H1 (cell line): ENCODE measurements at regions not wholly inside any gene's neighbourhood (a gene's known extent, or its start where the extent isn't known, plus 50 kb on each side); places are given as distances from the start of the nearest gene placed in this dataset.

Experiments
- CTCF ChIA-PET: fragments of 300-600 bp; sonication (Branson Sonifier 250); formaldehyde crosslinking; loops from one replicate; lab custom pipeline; 2021; ENCODE audit not compliant: partially characterized antibody; lab: Charles Lee
- POLR2A ChIA-PET: fragments of 300-600 bp; sonication (Branson Sonifier 250); formaldehyde crosslinking; loops from one replicate; lab custom pipeline; 2021; ENCODE audit warnings: inconsistent platforms; ENCODE audit not compliant: partially characterized antibody; lab: Charles Lee
- DNase-seq, 2 experiments: peaks; one replicate each; pipeline versions ENCODE4 v3.0.0 to v3.0.0-alpha.2; 2010 to 2022; ENCODE audit warnings: low spot score in 2 of 2, low read depth in 1 of 2, mixed read lengths in 1 of 2
- FAIRE-seq: peaks from 2 replicates; lab custom pipeline; 2011; peaks lifted over from hg19 to GRCh38; lab: Jason Lieb, UNC
- H2AFZ ChIP-seq: 2 replicates; pipeline ENCODE4 v1.8.1; 2012; ENCODE audit warnings: low read length, inconsistent platforms
- H2AK5ac ChIP-seq: 2 replicates; pipeline ENCODE4 v1.6.1; 2013; ENCODE audit warnings: low read depth, low read length
- H2BK120ac ChIP-seq: replicated peaks from 2 replicates; pipeline ENCODE3; 2013; ENCODE audit warnings: low read depth, low read length, inconsistent platforms
- H2BK12ac ChIP-seq: 2 replicates; pipeline ENCODE4 v1.6.1; 2013; ENCODE audit warnings: low read depth, low read length
- H2BK15ac ChIP-seq: 2 replicates; pipeline ENCODE4 v1.6.1; 2013; ENCODE audit warnings: low read length
- H2BK20ac ChIP-seq: 2 replicates; pipeline ENCODE4 v1.6.1; 2013; ENCODE audit warnings: low read length
- H2BK5ac ChIP-seq: 2 replicates; pipeline ENCODE4 v1.6.1; 2013; ENCODE audit warnings: low read depth, low read length
- H3K14ac ChIP-seq: 2 replicates; pipeline ENCODE4 v1.6.1; 2013; ENCODE audit warnings: inconsistent platforms; ENCODE audit not compliant: insufficient read length
- H3K18ac ChIP-seq: 2 replicates; pipeline ENCODE4 v1.6.1; 2013; ENCODE audit warnings: low read length; ENCODE audit errors: extremely low read depth
- H3K23ac ChIP-seq: 2 replicates; pipeline ENCODE4 v1.6.1; 2013; ENCODE audit warnings: inconsistent platforms; ENCODE audit not compliant: insufficient read length
- H3K23me2 ChIP-seq: 2 replicates; pipeline ENCODE4 v1.6.1; 2013; ENCODE audit warnings: low read depth, low read length
- H3K27ac ChIP-seq: 2 replicates; pipeline ENCODE4 v1.6.1; 2011; ENCODE audit warnings: low read depth, low read length, inconsistent platforms
- H3K27me3 ChIP-seq, 4 experiments: replicated peaks in 1 of 4; 1 replicate in 1 of 4; 2 replicates in 3 of 4; pipeline versions ENCODE4 v1.6.1 to v1.8.1; 2011 to 2013; ENCODE audit warnings: low read length in 3 of 4, mild to moderate bottlenecking in 3 of 4, inconsistent platforms in 2 of 4, mixed read lengths in 2 of 4, moderate library complexity in 1 of 4; ENCODE audit not compliant: control insufficient read depth in 3 of 4, insufficient read depth in 3 of 4; ENCODE audit errors: extremely low read depth in 1 of 4
- H3K36me3 ChIP-seq, 4 experiments: 2 replicates each; pipeline versions ENCODE4 v1.6.1 to v1.8.1; 2011 to 2013; ENCODE audit warnings: mild to moderate bottlenecking in 4 of 4, low read length in 3 of 4, moderate library complexity in 2 of 4, control low read depth in 1 of 4, inconsistent platforms in 1 of 4; ENCODE audit not compliant: insufficient read depth in 4 of 4, control insufficient read depth in 2 of 4
- H3K4ac ChIP-seq: replicated peaks from 2 replicates; pipeline ENCODE3; 2013; ENCODE audit warnings: low read length, low read depth, mixed read lengths, inconsistent platforms; ENCODE audit not compliant: insufficient read length
- H3K4me1 ChIP-seq, 4 experiments: replicated peaks in 1 of 4; 1 replicate in 1 of 4; 2 replicates in 3 of 4; pipeline versions ENCODE4 v1.6.1 to v1.8.1; 2011 to 2013; ENCODE audit warnings: low read length in 3 of 4, inconsistent platforms in 2 of 4, mixed read lengths in 1 of 4; ENCODE audit not compliant: insufficient read depth in 4 of 4, control insufficient read depth in 3 of 4
- H3K4me2 ChIP-seq, 2 experiments: 2 replicates each; pipeline versions ENCODE4 v1.6.1 to v1.8.1; 2011 to 2013; ENCODE audit warnings: low read depth in 2 of 2, low read length in 2 of 2, control low read depth in 1 of 2, inconsistent platforms in 1 of 2, mild to moderate bottlenecking in 1 of 2; ENCODE audit not compliant: insufficient read depth in 1 of 2
- H3K4me3 ChIP-seq, 4 experiments: fragments of 200-600, 300-600 bp in 1 of 4; sonication (generic), shearing (Covaris generic), sonication (Bioruptor Twin) in 1 of 4; 2 replicates each; pipeline versions ENCODE4 v1.5.1 to v1.8.1; 2011 to 2016; ENCODE audit warnings: low read length in 4 of 4, low read depth in 3 of 4, control low read depth in 2 of 4, inconsistent platforms in 2 of 4, mild to moderate bottlenecking in 2 of 4, mixed read lengths in 1 of 4, moderate library complexity in 1 of 4; ENCODE audit not compliant: insufficient read depth in 2 of 4; ENCODE audit errors: extremely low read depth in 1 of 4
- H3K56ac ChIP-seq: replicated peaks from 2 replicates; pipeline ENCODE3; 2013; ENCODE audit warnings: low read depth, mild to moderate bottlenecking, mixed read lengths, low read length, inconsistent platforms; ENCODE audit not compliant: insufficient read length
- H3K79me1 ChIP-seq: 2 replicates; pipeline ENCODE4 v1.6.1; 2013; ENCODE audit warnings: low read depth, low read length, control low read depth
- H3K79me2 ChIP-seq, 2 experiments: 2 replicates each; pipeline versions ENCODE4 v1.6.1 to v1.8.1; 2012 to 2013; ENCODE audit warnings: low read length in 2 of 2, mild to moderate bottlenecking in 2 of 2, inconsistent platforms in 1 of 2; ENCODE audit not compliant: insufficient read depth in 2 of 2, control insufficient read depth in 1 of 2
- H3K9ac ChIP-seq, 4 experiments: replicated peaks in 1 of 4; 1 replicate in 1 of 4; 2 replicates in 3 of 4; pipeline versions ENCODE4 v1.6.1 to v1.8.1; 2011 to 2013; ENCODE audit warnings: low read depth in 3 of 4, low read length in 3 of 4, control low read depth in 2 of 4, mild to moderate bottlenecking in 2 of 4, moderate library complexity in 2 of 4, inconsistent platforms in 1 of 4; ENCODE audit errors: extremely low read depth in 1 of 4
- H3K9me3 ChIP-seq, 2 experiments: 2 replicates each; pipeline versions ENCODE4 v1.6.1 to v1.8.1; 2012 to 2013; ENCODE audit warnings: mild to moderate bottlenecking in 2 of 2, moderate library complexity in 2 of 2, control low read depth in 1 of 2, inconsistent platforms in 1 of 2, low read depth in 1 of 2, low read length in 1 of 2, mixed read lengths in 1 of 2; ENCODE audit not compliant: insufficient read depth in 2 of 2
- H4K20me1 ChIP-seq, 2 experiments: replicated peaks in 1 of 2; 2 replicates each; pipeline versions ENCODE3 to v1.8.1; 2011 to 2013; ENCODE audit warnings: inconsistent platforms in 2 of 2, low read length in 2 of 2, mild to moderate bottlenecking in 1 of 2; ENCODE audit not compliant: insufficient read depth in 2 of 2, control insufficient read depth in 1 of 2
- H4K5ac ChIP-seq: 2 replicates; pipeline ENCODE4 v1.6.1; 2013; ENCODE audit warnings: low read length, low read depth, mixed read lengths, inconsistent platforms; ENCODE audit not compliant: insufficient read length
- H4K8ac ChIP-seq: 2 replicates; pipeline ENCODE4 v1.8.0; 2013; ENCODE audit warnings: mild to moderate bottlenecking, moderate library complexity, low read length, inconsistent platforms; ENCODE audit not compliant: insufficient read depth; ENCODE audit errors: extremely low read depth
- H4K91ac ChIP-seq: replicated peaks from 2 replicates; pipeline ENCODE3; 2013; ENCODE audit warnings: low read length, mixed read lengths, inconsistent platforms; ENCODE audit not compliant: insufficient read length
- RNF2 ChIP-seq: fragments of 200-900, 300-1000 bp; sonication (generic); IDR thresholded peaks from 2 replicates; pipeline ENCODE4 v1.7.1; 2016; ENCODE audit warnings: borderline replicate concordance, low read depth, mild to moderate bottlenecking, antibody characterized with exemption, low read length; ENCODE audit not compliant: poor library complexity, severe bottlenecking; ENCODE audit errors: missing control alignments
- RXRA ChIP-seq: IDR thresholded peaks from 2 replicates; pipeline ENCODE4 v1.6.1; 2011; ENCODE audit warnings: low read depth, mild to moderate bottlenecking, low read length, moderate library complexity; ENCODE audit not compliant: insufficient read depth
- WGBS, 2 experiments: shearing (Covaris generic) in 1 of 2; methylation state at CpG; one replicate each; pipeline versions ENCODE4 v1.1.6 to v1.1.7; 2013 to 2015; ENCODE audit warnings: low lambda C conversion rate in 2 of 2, mixed read lengths in 2 of 2, inconsistent platforms in 1 of 2, low coverage in 1 of 2, missing lambda C conversion rate in 1 of 2; ENCODE audit not compliant: insufficient replicate concordance in 2 of 2, insufficient coverage in 1 of 2, insufficient read length in 1 of 2; ENCODE audit errors: extremely low coverage in 1 of 2, missing lambda C conversion rate in 1 of 2; 5-methylcytosine and 5-hydroxymethylcytosine counted together

GRCh38 chr5:129359450-129359849 is 100.6 kb upstream of the ADAMTS19 start:
- TF ChIP-seq RXRA, result no peak
- TF ChIP-seq RNF2, result no peak
- no peaks in the 10 kb centered on the region for H3K9me3 ChIP-seq
- H4K91ac ChIP-seq, result no peak overlapping the region
- no peak for FAIRE-seq
- H4K8ac ChIP-seq, result no peak overlapping the region
- H2BK5ac ChIP-seq, result no peak overlapping the region
- DNase-seq, result no peak
- H3K18ac ChIP-seq, result no peak overlapping the region
- no peak overlapping the region for H2AK5ac ChIP-seq
- no peak overlapping the region for H3K4me3 ChIP-seq
- no peak overlapping the region for H3K27ac ChIP-seq
- H3K23me2 ChIP-seq, result no peaks in the 10 kb centered on the region
- H3K4me1 ChIP-seq, result no peaks in the 10 kb centered on the region
- H3K27me3 ChIP-seq, result peaks cover 0 to 2% (median 0%) of the 10 kb centered on the region in 4 experiments; a peak in 1 of 7 replicates
- H3K79me2 ChIP-seq, result no peaks in the 10 kb centered on the region
- H4K5ac ChIP-seq, result no peak overlapping the region
- ChIA-PET CTCF (interaction anchor here (0.7 to 1.5 kb wide), 3 partner anchors 9 to 412 kb away, joined by 4 to 8 read pairs (median 5); no protein-coding TSS in a partner anchor), POLR2A (interaction anchor here (0.8 kb wide), 1 partner anchor 39 kb away, joined by 3 read pairs; no protein-coding TSS in a partner anchor)
- no peak overlapping the region for H3K4ac ChIP-seq
- no peaks in the 10 kb centered on the region for H3K36me3 ChIP-seq
- H2BK120ac ChIP-seq, result no peak overlapping the region
- H3K4me2 ChIP-seq, result no peak overlapping the region
- no peaks in the 10 kb centered on the region for H3K79me1 ChIP-seq
- H3K56ac ChIP-seq, result no peak overlapping the region
- H4K20me1 ChIP-seq, result no peaks in the 10 kb centered on the region
- no peak overlapping the region for H2BK15ac ChIP-seq
- H3K23ac ChIP-seq, result no peak overlapping the region
- H2BK12ac ChIP-seq, result no peak overlapping the region
- H3K9ac ChIP-seq, result no peak overlapping the region
- no peak overlapping the region for H2BK20ac ChIP-seq
- WGBS, 2 experiments, result 94% methylated on average over 2 of the region's 2 CpGs; no CpG with 5 or more reads in 1 of the 2 experiments
- H2AFZ ChIP-seq, result no peak overlapping the region
- H3K14ac ChIP-seq, result no peak overlapping the region
